ENCODE measurements at regions not wholly inside any gene's neighbourhood (a gene's known extent, or its start where the extent isn't known, plus 50 kb on each side); places are given as distances from the start of the nearest gene placed in this dataset.

DNA sequence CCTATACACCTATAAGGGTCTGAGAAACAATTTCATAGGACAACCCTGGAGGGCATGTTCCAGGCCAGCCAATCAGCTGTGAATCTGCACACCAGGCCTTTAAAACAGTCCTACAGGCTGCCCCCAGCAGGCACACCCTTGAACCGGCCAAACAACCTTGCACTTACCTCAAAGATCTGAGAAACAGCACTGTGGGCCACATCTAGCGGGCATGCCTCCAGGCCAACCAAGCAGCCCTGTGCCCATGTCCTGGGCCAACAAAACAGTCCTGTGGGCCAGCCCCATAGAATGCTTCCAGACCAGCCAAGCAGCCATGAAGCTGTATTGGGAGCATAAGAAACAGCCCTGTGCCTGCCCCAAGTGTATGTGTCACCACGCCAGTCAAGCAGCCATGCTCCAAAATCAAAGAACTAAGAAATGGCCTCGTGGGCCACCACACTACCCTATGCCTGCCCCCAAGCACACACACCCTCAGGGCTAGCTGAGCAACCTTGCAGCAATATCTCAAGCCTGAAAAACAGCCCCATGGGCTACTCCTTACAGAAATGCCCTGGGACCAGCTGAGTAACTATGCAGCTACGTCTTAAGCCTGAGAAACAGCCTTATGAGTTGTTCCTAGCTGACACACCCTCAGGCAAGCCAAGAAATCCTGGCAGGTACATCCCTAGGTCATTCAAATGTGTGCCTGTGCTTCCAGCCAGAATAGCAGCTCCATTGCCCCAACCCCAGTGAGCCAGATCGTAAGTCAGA lies 2243.8 kb upstream of the C9orf72 start:
- TF ChIP-seq POLR2A (IDR thresholded peaks at IDR 0.05; ENCODE audit: low read length) = no peak
- no peak for TF ChIP-seq GATA1 (IDR thresholded peaks at IDR 0.05; ENCODE audit: low read depth, low read length)

All from erythroblast (primary cell).